HG03175 (cell line): ENCODE measurements at regions not wholly inside any gene's neighbourhood (a gene's known extent, or its start where the extent isn't known, plus 50 kb on each side); places are given as distances from the start of the nearest gene placed in this dataset.

Experiments
- ATAC-seq: cut with Tn5 transposase; IDR thresholded peaks from one replicate; pipeline ENCODE4 v1.9.1; 2021; ENCODE audit warnings: mild to moderate bottlenecking, moderate library complexity; ENCODE audit not compliant: unreplicated experiment

DNA sequence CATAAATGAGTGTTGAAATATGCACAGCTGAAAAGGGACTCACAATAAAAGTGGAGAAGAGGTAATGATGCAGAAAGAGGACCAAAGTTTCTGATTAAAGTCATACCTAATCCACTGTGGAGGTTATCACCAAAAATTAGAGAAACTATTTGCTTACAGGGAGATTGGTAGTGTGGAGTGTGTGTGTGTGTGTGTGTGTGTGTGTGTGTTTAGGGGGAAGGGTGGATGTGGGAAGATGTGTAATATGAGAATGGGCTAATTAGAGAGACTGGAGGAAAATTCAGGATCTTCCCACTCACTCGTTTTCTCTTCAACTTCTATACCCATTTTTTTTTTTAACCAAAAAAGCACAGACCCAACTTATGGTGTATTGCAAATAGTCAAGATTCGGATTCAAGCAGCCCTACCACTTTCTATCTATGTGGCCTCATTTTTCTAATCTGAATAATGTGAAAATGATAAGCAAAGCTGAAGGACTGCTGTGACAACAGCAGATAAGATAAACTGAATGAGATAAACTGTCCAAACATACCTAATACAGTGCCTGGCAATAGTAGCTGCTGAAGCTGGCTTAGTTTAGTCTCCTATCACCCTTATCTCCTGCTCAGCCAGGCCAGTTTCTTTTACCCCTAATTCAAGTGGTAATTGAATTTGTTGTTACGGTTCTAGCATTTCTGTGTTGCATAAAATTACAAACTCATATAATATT is 501.1 kb downstream of the KDM4C start:
- ATAC-seq = no peak

DNA sequence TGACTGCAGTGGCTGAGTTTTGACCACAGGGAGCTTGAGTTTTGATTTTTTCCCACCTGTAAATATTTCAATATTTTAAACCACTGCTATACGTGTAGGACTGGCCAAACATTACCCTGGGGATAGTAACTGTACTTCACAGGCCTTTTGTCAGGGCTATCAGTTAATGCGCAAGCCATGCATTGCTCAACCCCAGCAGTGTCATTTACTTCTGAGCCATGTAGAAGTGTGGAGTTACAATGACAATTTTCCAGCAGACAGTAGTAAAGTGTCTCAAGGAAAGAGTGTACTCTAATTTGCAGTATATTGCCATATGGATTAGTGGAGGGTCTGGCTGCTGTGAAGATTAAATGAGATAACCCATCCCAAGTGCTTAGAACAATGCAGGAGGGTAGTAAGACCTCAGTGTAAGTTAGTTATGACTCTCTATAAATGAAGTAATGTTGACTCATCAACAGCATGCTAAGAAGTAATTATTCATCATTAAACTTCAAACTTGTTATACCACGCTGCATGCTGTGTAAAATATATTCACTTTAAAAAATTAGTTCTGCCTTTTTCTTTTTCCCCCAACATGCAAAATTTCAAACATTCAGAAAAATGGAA is 489.2 kb downstream of the KDM4C start:
- no peak for ATAC-seq

DNA sequence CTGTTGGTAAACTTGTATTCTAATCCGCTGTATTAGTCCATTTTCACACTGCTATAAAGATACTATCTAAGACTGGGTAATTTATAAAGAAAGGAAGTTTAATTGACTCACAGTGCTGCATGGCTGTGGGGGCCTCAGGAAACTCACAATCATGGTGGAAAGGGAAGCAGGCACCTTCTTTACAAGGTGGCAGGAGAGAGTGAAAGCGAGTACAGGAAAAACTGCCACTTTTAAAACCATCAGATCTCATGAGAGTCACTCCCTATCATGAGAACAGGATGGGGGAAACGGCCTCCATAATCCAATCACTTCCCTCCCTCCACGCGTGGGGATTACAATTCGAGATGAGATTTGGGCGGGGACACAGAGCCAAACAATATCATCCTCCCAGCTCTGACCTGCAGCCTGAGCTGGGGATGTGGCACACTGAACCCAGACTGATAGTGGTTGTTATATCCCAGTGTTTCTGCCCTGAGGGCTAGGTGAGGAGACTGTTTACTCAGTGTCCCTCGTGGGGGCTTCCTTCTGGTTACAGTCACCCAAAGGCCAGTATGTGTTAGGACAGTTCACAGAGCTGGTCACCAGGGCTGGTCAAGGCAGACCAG is 488.3 kb downstream of the KDM4C start:
- ATAC-seq = no peak

DNA sequence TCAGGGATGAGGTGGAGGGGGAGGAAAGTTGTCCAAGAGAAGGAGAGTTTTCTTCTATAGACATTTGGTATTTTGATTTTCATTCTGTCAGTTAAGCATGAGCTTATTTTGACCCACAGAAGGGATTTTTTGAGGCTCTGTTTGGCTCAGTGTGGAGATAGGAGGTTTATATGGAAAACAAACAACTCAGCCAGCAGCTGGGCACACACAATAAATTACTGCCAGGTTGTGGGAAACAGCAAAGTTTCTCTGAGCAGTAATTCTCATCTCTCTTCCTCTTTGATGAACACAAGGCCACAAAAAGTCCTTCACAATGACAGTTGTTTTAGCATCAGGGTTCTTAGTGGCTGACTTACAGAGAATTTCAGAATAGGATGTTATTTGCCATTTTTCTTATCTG is 486.1 kb downstream of the KDM4C start:
- ATAC-seq = no peak

DNA sequence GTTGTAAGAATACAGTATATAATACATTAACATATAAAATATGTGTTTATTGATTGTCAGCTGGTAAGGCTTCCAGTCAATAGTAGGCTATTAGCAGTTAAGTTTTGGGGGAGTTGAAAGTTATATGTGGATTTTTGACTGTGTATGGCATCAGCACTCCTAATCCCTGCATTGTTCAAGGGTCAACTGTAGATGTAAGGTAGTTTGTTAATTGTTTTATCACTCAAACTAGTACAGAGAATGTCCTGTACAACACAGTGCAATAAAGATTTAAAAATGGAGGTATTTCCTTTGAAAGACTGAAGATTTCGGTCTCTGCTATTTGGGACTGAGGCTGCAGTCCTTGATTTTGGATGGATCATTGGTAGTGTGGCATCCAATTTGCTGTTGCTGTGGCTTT is 484.4 kb downstream of the KDM4C start:
- no peak for ATAC-seq

DNA sequence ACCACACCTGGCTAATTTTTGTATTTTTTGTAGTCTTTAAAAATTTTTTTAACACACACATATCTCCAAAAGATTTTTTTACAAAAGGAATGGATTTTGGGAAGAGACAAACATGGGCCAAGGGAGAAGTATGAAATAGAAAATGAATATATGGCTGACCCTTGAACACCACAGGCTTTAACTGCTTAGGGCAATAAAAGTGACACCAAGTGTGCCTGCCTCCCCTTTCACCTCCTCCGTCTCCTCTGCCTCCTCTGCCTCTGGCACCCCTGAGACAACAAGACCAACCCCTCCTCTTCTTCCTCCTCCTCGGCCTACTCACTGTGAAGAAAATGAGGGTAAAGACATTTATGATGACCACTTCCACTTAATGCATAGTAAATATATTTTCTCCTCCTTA is 483.9 kb downstream of the KDM4C start:
- ATAC-seq = no peak

DNA sequence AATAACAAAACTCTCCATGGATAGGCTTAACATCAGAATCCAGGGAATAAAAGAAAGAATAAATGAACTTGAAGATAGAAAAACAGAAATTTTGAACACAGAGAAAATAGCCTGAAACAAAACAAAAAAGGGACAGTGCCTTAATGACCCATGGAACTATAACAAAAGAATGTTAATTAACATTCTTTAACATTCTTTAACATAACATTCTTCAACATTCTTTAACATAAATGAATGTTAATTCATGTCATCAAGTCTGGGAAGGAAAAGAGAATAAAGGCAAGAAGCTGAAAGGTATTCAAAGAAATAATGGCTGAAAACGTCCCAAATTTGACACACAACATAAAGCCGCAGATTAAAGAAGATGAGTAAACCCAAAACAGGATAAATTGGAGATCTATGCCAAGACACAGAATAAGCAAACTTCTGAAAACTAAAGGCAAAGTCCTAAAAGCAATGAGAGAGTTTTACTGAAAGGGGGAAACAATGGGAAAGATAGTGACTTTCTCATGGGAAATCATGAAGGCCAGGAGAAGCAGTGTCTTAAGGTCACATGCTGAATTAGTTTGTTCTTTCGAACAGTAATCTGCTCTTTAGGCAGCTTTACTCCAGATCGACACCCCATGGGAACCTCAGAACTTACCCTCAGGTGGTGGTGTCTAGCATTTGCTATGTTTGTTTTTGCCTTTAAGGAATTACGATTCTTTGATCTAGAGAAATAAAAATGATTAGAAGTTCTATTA is 483.0 kb downstream of the KDM4C start:
- ATAC-seq = no peak

DNA sequence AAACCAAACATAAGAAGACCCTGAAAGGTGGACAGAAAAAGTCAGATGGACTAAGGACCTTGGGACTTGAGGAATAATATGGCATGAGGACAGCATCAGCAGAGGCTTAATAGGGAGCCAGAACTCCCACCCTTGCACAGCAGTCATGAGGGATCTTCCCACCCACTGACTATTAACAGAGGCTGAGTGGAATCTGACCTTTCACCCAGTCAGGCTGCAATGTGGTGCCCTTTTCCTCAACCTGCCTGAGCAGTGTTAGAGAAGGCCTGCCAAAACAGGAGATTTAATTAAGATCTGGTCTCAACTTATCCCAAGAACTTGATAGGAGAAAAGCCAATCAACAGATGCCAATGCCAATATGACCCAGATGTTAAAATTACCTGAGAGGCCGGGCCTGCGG is 481.9 kb downstream of the KDM4C start:
- ATAC-seq = no peak

DNA sequence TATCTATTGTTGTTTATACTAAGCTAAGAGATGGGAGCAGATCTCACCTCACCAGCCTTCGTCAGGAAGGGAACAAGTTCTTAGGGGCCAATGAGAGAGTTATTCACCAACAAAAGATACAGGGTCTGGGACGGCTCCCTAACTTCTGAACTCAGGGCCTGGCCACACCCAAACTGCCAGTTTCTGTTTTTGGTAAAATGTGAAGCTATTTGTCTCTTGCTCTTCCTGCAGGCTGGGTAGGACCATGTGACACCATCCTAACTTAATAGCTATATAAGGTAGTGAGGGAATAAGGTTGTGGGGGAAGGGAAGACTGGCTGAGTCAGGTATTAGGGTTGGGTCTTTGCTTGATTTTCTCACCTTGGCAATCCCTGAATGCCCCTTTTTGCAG is 480.5 kb downstream of the KDM4C start:
- ATAC-seq = no peak

DNA sequence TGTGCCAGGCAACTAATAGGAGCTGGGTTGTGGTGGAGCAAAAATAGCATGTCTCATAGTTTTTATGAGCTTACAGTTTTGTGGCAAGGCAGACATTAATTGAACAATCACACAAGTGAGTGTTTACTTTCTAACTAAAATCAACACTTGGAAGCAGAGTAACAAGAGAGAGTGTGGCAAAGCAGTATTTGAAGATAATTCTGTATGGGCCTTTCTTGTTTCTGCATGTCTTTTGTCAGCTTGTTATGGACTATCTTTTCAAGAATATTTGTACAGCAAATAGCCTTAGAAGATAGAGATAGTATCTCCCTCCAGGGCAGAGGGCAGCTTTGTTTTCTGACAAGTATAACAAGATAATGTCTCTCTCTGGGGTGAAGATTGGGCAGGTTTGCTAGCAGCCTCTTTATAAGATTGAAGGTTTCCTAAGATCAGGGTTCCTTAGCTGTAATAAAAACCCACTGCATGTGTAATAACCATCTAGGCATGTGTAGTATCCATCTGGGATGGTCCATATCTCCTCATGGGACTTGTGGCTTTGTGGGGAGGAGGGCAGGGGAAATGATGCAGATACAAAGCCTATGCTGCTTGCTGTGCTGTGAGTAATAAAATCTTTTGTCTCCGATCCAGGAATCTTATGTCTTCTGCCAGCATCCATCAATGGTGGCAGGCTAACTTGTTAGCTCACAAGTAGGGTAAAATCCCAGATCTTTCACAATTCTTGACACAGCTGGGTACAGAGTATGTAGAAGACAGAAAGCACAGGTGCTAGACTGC is 479.9 kb downstream of the KDM4C start:
- no peak for ATAC-seq

DNA sequence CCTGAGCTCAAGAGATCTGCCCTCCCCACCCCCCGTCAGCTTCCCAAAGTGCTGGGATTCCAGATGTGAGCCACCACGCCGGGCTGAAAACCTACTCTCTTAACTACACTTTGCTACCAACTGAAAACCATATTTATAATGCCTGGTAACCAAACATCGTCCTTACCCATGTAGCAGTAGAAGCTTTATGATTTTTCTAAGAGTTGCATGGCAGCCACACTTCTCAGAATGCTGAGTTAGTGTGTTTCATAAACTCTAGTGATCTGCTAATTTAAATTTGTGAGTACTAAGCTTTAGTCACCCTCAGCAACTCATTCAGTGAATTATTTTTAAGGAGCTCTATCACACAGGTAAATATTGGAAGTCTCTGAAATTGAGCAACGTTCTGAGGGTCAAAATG is 478.4 kb downstream of the KDM4C start:
- ATAC-seq = no peak

DNA sequence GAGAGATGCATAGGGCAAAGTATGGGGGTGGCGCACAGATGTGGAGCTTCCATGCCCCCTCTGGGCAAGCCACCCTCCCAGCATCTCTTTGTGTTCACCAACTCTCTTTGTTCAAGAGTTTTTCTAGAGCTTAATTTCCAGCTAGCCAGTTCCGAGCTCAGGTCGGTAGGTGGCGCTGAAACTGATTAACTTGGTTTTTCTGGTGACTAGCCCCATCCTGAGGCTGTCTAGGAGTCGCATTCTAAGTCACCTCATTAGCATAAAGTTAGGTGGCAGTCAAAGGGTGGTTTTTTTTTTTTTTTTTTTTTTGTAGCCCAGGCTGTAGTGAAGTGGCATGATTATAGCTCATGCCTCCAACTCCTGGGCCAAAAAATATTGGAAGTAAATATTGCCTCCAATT is 476.4 kb downstream of the KDM4C start:
- peak; percentile 85 for ATAC-seq

DNA sequence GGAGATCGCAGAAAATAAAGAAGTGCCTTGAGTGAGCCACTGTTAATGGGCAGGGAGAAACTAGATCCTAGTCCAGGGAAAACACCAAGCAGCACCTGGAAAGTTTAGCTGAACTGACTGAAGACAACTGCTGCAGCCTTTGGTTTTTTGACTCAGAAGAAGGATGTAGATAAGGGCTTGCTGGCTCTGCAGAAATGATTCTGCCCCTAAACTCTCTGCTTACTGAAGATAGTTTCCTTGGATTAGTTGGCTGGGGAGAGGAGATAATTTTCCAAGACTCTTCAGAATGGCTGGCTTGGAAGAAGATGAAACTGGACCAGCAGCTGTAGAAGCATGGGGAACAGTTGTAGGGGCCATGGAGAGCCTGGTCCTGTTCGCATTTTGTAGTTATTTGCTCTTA is 471.8 kb downstream of the KDM4C start:
- no peak for ATAC-seq

DNA sequence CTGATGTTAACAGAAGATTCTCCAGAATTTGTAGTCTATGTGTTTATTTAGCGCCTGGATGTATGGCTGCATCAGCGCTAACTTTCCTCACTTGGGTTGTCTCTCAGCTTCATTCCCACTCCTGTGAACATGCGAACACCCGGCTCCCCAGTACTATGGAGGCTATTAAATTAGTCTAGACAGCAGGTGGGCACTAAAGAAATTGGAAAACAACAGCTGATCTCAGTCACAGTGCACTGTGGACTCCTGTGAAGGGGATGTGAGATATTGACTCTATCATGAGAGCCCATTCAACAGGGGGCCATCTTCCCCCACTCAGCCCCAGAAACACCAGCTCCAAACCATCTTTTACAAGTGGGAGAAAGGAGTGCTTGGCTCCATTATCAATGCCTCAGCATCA is 471.0 kb downstream of the KDM4C start:
- ATAC-seq = no peak

DNA sequence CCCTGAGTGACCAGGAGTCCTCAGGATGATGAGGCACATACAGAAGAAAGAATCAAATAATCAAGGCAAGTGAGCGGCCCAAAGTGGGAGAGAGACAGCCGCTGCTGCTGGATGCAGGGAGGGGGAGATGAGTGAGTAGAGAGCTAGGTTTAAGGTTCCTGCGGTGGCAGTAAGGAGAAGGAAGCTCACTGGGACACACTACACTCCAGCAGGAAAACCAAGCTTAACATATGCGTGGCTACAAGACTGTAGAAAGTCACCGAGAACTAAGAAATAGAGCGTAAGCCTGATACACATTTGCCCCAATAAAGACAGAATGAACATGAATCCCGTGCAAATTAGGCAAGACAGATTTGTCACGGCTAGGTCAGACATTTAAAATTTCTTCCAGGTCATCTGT is 470.2 kb downstream of the KDM4C start:
- ATAC-seq = no peak

DNA sequence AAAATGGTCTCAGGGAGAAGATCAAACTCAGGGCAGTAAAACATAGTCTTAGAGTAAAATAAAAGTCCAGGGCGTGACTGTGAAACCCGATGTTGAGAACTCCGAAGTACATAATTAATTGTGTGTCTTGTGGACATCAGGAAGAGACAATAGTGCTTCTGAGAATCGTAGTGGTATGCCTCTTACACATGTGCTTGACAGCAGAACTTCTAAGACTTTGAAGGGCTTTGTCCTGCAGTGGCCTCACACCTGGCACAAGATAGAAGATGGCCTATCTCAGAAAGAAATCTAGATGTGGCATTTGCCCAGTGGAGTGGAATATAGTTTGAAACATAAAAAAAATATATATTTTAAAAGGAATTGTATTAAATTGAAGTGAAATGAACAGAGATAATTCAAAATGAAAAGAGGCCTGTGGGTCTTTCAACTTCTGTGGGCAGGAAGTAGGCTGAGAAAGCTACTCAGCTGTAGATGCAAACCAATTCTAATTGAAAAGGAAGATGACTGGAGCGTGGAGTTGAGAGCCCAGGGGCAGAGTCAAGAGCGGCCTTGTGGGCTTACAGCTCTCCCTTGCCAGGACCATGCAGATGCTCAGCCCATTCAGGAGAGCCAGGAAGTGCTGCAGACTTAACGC is 468.4 kb downstream of the KDM4C start:
- ATAC-seq = no peak
